Mesenchymal stem cell (in vitro differentiated cells and primary cell): ENCODE measurements at regions not wholly inside any gene's neighbourhood (a gene's known extent, or its start where the extent isn't known, plus 50 kb on each side); places are given as distances from the start of the nearest gene placed in this dataset.

ENCODE experiments used
- DNase-seq: peaks from one replicate; pipeline ENCODE4 v3.0.0-alpha.2; 2013
- H2AFZ ChIP-seq: one replicate; pipeline ENCODE4 v1.6.1; 2013; ENCODE audit warnings: low read depth, mild to moderate bottlenecking, control low read depth, inconsistent platforms, low read length, moderate library complexity
- H2AK5ac ChIP-seq: 2 replicates; pipeline ENCODE4 v1.6.1; 2013; ENCODE audit warnings: low read length, moderate library complexity, mild to moderate bottlenecking, inconsistent platforms; ENCODE audit not compliant: severe bottlenecking
- H2BK120ac ChIP-seq: one replicate; pipeline ENCODE4 v1.6.1; 2013; ENCODE audit warnings: low read depth, mild to moderate bottlenecking, inconsistent platforms, low read length, moderate library complexity
- H2BK12ac ChIP-seq, 2 experiments: one replicate each; pipeline ENCODE4 v1.6.1; 2013; ENCODE audit warnings: inconsistent platforms in 2 of 2, low read length in 2 of 2, mild to moderate bottlenecking in 2 of 2, moderate library complexity in 2 of 2, control low read depth in 1 of 2
- H2BK15ac ChIP-seq: one replicate; pipeline ENCODE4 v1.6.1; 2013; ENCODE audit warnings: mild to moderate bottlenecking, low read depth, inconsistent platforms; ENCODE audit not compliant: poor library complexity, severe bottlenecking
- H2BK5ac ChIP-seq: 2 replicates; pipeline ENCODE4 v1.6.1; 2013; ENCODE audit warnings: low read depth, mild to moderate bottlenecking, low read length, control low read depth, inconsistent platforms; ENCODE audit not compliant: poor library complexity, severe bottlenecking
- H3K14ac ChIP-seq, 2 experiments: one replicate each; pipeline ENCODE4 v1.6.1; 2013; ENCODE audit warnings: inconsistent platforms in 2 of 2, low read length in 2 of 2, control low read depth in 1 of 2, mild to moderate bottlenecking in 1 of 2, moderate library complexity in 1 of 2
- H3K18ac ChIP-seq, 2 experiments: one replicate each; pipeline ENCODE4 v1.6.1; 2013; ENCODE audit warnings: inconsistent platforms in 2 of 2, low read length in 2 of 2, control low read depth in 1 of 2, low read depth in 1 of 2, mild to moderate bottlenecking in 1 of 2
- H3K23ac ChIP-seq, 2 experiments: one replicate each; pipeline ENCODE4 v1.6.1; 2013; ENCODE audit warnings: inconsistent platforms in 2 of 2, low read length in 2 of 2, mild to moderate bottlenecking in 2 of 2, moderate library complexity in 2 of 2, control low read depth in 1 of 2
- H3K27ac ChIP-seq: 2 replicates; pipeline ENCODE4 v1.5.1; 2013; ENCODE audit warnings: mild to moderate bottlenecking, moderate library complexity, low read length, control low read depth, inconsistent platforms; ENCODE audit not compliant: poor library complexity, severe bottlenecking
- H3K27me3 ChIP-seq, 2 experiments: 2 replicates each; pipeline versions ENCODE4 v1.6.1 to v1.7.0; 2013; ENCODE audit warnings: low read length in 2 of 2, mild to moderate bottlenecking in 2 of 2, moderate library complexity in 2 of 2, control low read depth in 1 of 2, inconsistent platforms in 1 of 2; ENCODE audit not compliant: control insufficient read depth in 1 of 2, insufficient read depth in 1 of 2
- H3K36me3 ChIP-seq, 2 experiments: 2 replicates each; pipeline versions ENCODE4 v1.6.1 to v1.7.0; 2013; ENCODE audit warnings: low read length in 2 of 2, control low read depth in 1 of 2, inconsistent platforms in 1 of 2, low read depth in 1 of 2, mild to moderate bottlenecking in 1 of 2; ENCODE audit not compliant: insufficient read depth in 2 of 2, control insufficient read depth in 1 of 2
- H3K4ac ChIP-seq, 2 experiments: one replicate each; pipeline ENCODE4 v1.6.1; 2013; ENCODE audit warnings: inconsistent platforms in 2 of 2, low read length in 2 of 2, mild to moderate bottlenecking in 2 of 2, moderate library complexity in 2 of 2, control low read depth in 1 of 2, low read depth in 1 of 2
- H3K4me1 ChIP-seq: 2 replicates; pipeline ENCODE4 v1.6.1; 2013; ENCODE audit warnings: low read depth, low read length, control low read depth; ENCODE audit not compliant: control insufficient read depth, insufficient read depth
- H3K4me2 ChIP-seq: 2 replicates; pipeline ENCODE4 v1.6.1; 2013; ENCODE audit warnings: low read length, mild to moderate bottlenecking, inconsistent platforms; ENCODE audit not compliant: poor library complexity, severe bottlenecking
- H3K4me3 ChIP-seq, 2 experiments: 2 replicates each; pipeline versions ENCODE4 v1.5.1 to v1.7.0; 2013; ENCODE audit warnings: low read length in 2 of 2, mild to moderate bottlenecking in 2 of 2, control low read depth in 1 of 2, low read depth in 1 of 2; ENCODE audit not compliant: insufficient read depth in 1 of 2
- H3K79me1 ChIP-seq: replicated peaks from 2 replicates; pipeline ENCODE4 v1.6.1; 2013; ENCODE audit warnings: mild to moderate bottlenecking, control low read depth, low read length, inconsistent platforms; ENCODE audit not compliant: poor library complexity, severe bottlenecking
- H3K9ac ChIP-seq: 2 replicates; pipeline ENCODE4 v1.7.0; 2013; ENCODE audit warnings: mild to moderate bottlenecking, low read length, moderate library complexity
- H3K9me3 ChIP-seq: 2 replicates; pipeline ENCODE4 v1.7.0; 2013; ENCODE audit warnings: mild to moderate bottlenecking, low read length; ENCODE audit not compliant: control insufficient read depth
- H4K8ac ChIP-seq: one replicate; pipeline ENCODE4 v1.6.1; 2013; ENCODE audit warnings: inconsistent platforms, mild to moderate bottlenecking, low read length, moderate library complexity
- H4K91ac ChIP-seq: one replicate; pipeline ENCODE4 v1.6.1; 2013; ENCODE audit warnings: mild to moderate bottlenecking, low read length, inconsistent platforms
- WGBS: methylation state at CpG from one replicate; pipeline ENCODE4 v1.1.7; 2013; ENCODE audit warnings: mixed read lengths; 5-methylcytosine and 5-hydroxymethylcytosine counted together

DNA sequence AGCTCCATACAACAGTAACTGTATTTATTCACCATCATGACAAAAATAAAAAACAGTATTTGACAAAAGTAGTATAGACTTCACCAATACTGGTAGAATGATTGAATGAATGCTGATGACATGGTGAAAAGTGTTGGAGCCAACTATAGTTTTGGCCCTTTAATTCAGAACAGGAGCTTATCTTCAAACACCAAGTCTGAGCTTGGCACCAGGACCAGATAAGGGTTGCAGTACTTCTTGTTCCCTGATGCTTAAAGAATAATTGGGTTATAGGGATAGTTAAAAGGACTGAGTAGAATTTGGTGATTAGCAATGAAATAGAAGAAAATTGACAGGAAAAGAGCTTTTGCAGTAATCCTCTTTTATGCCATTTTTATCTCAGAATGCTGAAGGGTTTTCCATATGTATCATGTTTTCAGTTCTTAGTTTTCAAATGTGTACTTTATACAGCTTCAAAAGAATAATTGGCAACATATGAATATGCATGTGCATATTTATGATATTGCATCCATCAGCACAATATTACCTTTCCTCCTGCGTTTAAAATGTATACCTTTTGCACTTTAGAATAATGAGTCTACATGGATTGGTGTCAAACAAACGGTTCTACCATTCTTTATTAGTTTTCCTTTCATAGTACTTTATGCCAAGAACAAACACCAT, 214.2 kb upstream of the ARHGAP42 start:
- Histone ChIP-seq H3K4me2 (no peak overlapping the region), H2BK120ac (no peak overlapping the region), H2AK5ac (no peak overlapping the region), H3K4me1 (no peaks in the 10 kb centered on the region), H3K79me1 (no peaks in the 10 kb centered on the region), H3K4me3 (no peak overlapping the region), H2AFZ (no peak overlapping the region), H2BK5ac (no peak overlapping the region), H3K4ac (no peak overlapping the region), H4K8ac (no peak overlapping the region), H2BK12ac (no peak overlapping the region), H3K23ac (no peak overlapping the region), H4K91ac (no peak overlapping the region), H2BK15ac (no peak overlapping the region), H3K14ac (no peak overlapping the region), H3K9ac (no peak overlapping the region), H3K27ac (no peak overlapping the region), H3K9me3 (peaks cover 4% of the 10 kb centered on the region), H3K27me3 (no peaks in the 10 kb centered on the region), H3K18ac (no peak overlapping the region), H3K36me3 (no peaks in the 10 kb centered on the region)
- DNase-seq: no peak
- 83% methylated on average over 2 of the region's 2 CpGs for WGBS

DNA sequence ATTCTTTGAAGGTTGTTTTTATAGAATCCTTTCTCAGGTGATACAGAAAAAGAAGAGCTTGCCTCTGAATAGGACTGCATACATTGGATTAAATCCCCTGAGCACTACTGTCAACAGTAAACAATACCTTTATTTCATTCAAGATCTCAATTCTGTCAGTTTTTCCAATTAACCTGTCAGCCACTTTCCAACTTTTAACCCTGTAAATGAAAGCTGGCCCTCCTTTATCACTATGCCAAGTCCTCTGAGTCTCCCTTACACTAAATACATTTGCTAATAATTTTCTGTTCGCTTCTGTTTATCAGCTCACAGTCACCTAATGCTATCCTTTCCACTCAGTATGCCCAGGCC, 213.7 kb upstream of the ARHGAP42 start:
- 100% methylated on average over 1 of the region's 1 CpG for WGBS

DNA sequence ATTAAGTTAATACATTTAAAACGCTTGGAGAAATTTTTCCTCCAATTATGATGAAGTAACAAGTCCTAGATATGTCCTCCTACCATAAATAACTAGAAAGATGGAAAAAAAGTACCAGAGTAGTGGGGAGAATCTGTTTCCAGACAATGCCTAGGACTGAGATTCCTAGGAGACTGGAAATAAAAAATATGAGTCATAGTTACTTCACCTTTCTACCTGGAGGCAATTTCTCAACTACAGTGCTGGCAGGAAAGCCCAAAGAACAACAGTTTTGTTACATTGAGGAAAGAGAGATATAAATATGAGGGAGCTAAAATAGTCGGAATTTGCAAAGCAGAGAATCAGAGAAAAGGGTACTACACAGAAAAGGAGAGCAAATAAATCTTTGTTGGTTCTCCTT, 202.1 kb upstream of the ARHGAP42 start:
- Histone ChIP-seq H3K36me3 (no peaks in the 10 kb centered on the region), H2BK120ac (no peak overlapping the region), H2BK15ac (no peak overlapping the region), H3K27me3 (no peaks in the 10 kb centered on the region), H3K4me3 (no peak overlapping the region), H3K4me1 (no peaks in the 10 kb centered on the region), H2AK5ac (no peak overlapping the region), H3K18ac (no peak overlapping the region), H3K23ac (no peak overlapping the region), H4K8ac (no peak overlapping the region), H3K14ac (no peak overlapping the region), H2BK12ac (no peak overlapping the region), H2AFZ (no peak overlapping the region), H3K9me3 (peaks cover 26% of the 10 kb centered on the region), H2BK5ac (no peak overlapping the region), H3K4me2 (no peak overlapping the region), H3K27ac (no peak overlapping the region), H3K4ac (no peak overlapping the region), H3K9ac (no peak overlapping the region), H4K91ac (no peak overlapping the region), H3K79me1 (no peaks in the 10 kb centered on the region)
- no peak for DNase-seq
- WGBS: 85% methylated on average over 1 of the region's 2 CpGs

More for the DNA sequence above, 213.7 kb upstream of the ARHGAP42 start:
- no peak overlapping the region for H3K27ac ChIP-seq
- H2BK12ac ChIP-seq: no peak overlapping the region
- no peak overlapping the region for H4K91ac ChIP-seq
- peaks cover 4% of the 10 kb centered on the region for H3K9me3 ChIP-seq
- no peaks in the 10 kb centered on the region for H3K36me3 ChIP-seq
- no peaks in the 10 kb centered on the region for H3K79me1 ChIP-seq
- H3K23ac ChIP-seq: no peak overlapping the region
- no peak overlapping the region for H3K18ac ChIP-seq
- no peak overlapping the region for H2BK5ac ChIP-seq
- no peak overlapping the region for H2AK5ac ChIP-seq
- no peak overlapping the region for H3K4me2 ChIP-seq
- no peaks in the 10 kb centered on the region for H3K27me3 ChIP-seq
- H2AFZ ChIP-seq: no peak overlapping the region
- no peaks in the 10 kb centered on the region for H3K4me1 ChIP-seq
- H3K4me3 ChIP-seq: no peak overlapping the region
- no peak overlapping the region for H2BK15ac ChIP-seq
- no peak overlapping the region for H3K14ac ChIP-seq
- no peak overlapping the region for H2BK120ac ChIP-seq
- H4K8ac ChIP-seq: no peak overlapping the region
- DNase-seq: no peak
- H3K9ac ChIP-seq: no peak overlapping the region
- H3K4ac ChIP-seq: no peak overlapping the region

DNA sequence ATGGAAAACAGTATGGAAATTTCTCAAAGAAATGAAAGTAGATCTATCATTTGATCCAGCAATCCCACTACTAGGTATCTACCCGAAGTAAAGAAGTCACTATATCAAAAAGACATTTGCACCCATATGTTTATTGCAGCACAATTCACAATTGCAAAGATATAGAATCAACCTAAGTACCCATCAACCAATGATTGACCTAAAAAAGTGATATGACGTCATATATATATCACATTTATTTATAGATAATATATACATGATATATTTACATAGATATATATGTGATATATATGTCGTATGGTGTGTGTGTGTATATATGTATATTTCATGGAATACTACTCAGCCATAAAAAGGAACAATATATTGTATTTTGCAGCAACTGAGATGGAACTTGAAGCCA, 188.3 kb upstream of the ARHGAP42 start:
- Histone ChIP-seq H3K4me2 (no peak overlapping the region), H3K14ac (no peak overlapping the region), H3K4ac (no peak overlapping the region), H3K9me3 (peaks cover 28% of the 10 kb centered on the region), H4K8ac (no peak overlapping the region), H3K27ac (no peak overlapping the region), H3K9ac (no peak overlapping the region), H4K91ac (no peak overlapping the region), H3K79me1 (no peaks in the 10 kb centered on the region), H3K18ac (no peak overlapping the region), H2AFZ (no peak overlapping the region), H3K36me3 (no peaks in the 10 kb centered on the region), H2BK15ac (no peak overlapping the region), H2BK5ac (no peak overlapping the region), H3K23ac (no peak overlapping the region), H2AK5ac (no peak overlapping the region), H3K4me1 (no peaks in the 10 kb centered on the region), H3K4me3 (no peak overlapping the region), H2BK12ac (no peak overlapping the region), H2BK120ac (no peak overlapping the region), H3K27me3 (no peaks in the 10 kb centered on the region)
- 83% methylated on average over 2 of the region's 3 CpGs for WGBS
- DNase-seq: no peak
